Kidney (tissue), 13 donors: ENCODE measurements at regions not wholly inside any gene's neighbourhood (a gene's known extent, or its start where the extent isn't known, plus 50 kb on each side); places are given as distances from the start of the nearest gene placed in this dataset.

ENCODE experiments used
- DNase-seq, 5 donors: peaks; one replicate each; pipeline ENCODE4 v3.0.0-alpha.2; 2013 to 2020
- FAIRE-seq: peaks from 2 replicates; lab custom pipeline; 2012; peaks lifted over from hg19 to GRCh38; lab: Jason Lieb, UNC
- H3K27ac ChIP-seq, 2 donors: one replicate each; pipeline ENCODE4 v1.7.0; 2013; ENCODE audit warnings: low read depth in 2 of 2, low read length in 2 of 2, inconsistent platforms in 1 of 2
- H3K27me3 ChIP-seq: one replicate; pipeline ENCODE4 v1.7.1; 2013; ENCODE audit warnings: low read length, inconsistent platforms; ENCODE audit not compliant: control insufficient read depth, insufficient read depth
- H3K36me3 ChIP-seq, 3 donors: one replicate each; pipeline versions ENCODE4 v1.7.0 to v1.7.1; 2013; ENCODE audit warnings: low read length in 3 of 3, control low read depth in 1 of 3, inconsistent platforms in 1 of 3; ENCODE audit not compliant: insufficient read depth in 3 of 3, control insufficient read depth in 2 of 3
- H3K4me1 ChIP-seq, 3 donors: one replicate each; pipeline versions ENCODE4 v1.7.0 to v1.7.1; 2013; ENCODE audit warnings: low read length in 3 of 3, inconsistent platforms in 1 of 3, low read depth in 1 of 3; ENCODE audit not compliant: control insufficient read depth in 2 of 3, insufficient read depth in 2 of 3
- H3K4me3 ChIP-seq, 3 donors: one replicate each; pipeline versions ENCODE4 v1.7.0 to v1.8.1; 2013; ENCODE audit warnings: low read length in 3 of 3, control low read depth in 1 of 3, inconsistent platforms in 1 of 3
- H3K9ac ChIP-seq, 3 donors: one replicate each; pipeline versions ENCODE4 v1.7.0 to v1.7.1; 2013; ENCODE audit warnings: low read length in 3 of 3, control low read depth in 1 of 3, inconsistent platforms in 1 of 3
- H3K9me3 ChIP-seq, 3 donors: one replicate each; pipeline versions ENCODE4 v1.7.0 to v1.7.1; 2013; ENCODE audit warnings: low read length in 3 of 3, control low read depth in 1 of 3, inconsistent platforms in 1 of 3; ENCODE audit not compliant: control insufficient read depth in 2 of 3, insufficient read depth in 1 of 3
- intact Hi-C: fragments of 100-400 bp; cut with DNase I; formaldehyde crosslinking; loops from one replicate; pipeline ENCODE4 v1.11.1; 2022
- TF ChIP-seq, protein P1 (sequence below): IDR thresholded peaks from 3 replicates; pipeline ENCODE4 v1.5.1; 2012; ENCODE audit warnings: mild to moderate bottlenecking, moderate library complexity, borderline replicate concordance; ENCODE audit not compliant: insufficient read depth; ENCODE audit errors: extremely low read depth
- donor health status: control.
- donor health status: control.
- donor health status: control.
- donor health status: control.
- donor health status: control.
- donor health status: DM: yes; HTN: yes; CAD: no.
- donor health status: Normal renal cell carcinoma (clear cell type).

DNA sequence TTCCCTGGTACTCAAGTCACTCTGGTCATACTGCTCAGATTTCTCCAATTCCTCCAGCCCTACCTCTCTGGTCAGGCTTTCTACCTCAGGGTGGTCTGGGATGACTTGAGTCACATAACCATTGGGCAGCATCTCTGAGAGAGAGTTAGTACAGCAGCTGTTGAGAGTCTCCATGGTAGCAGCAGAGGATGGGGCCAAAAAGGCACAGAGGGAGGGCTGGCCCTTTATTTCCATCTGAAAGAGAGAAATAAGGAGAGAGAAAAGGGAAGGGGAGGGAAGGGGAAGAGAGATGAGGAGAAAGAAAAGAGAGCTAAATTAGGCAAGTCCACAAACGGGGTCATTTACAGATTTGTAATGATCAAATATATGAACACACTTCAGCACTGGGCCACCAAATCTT, 149.1 kb upstream of the ARHGEF9 start:
- Histone ChIP-seq H3K9me3 (no peaks in the 10 kb centered on the region), H3K9ac (no peak overlapping the region), H3K36me3 (no peaks in the 10 kb centered on the region), H3K27me3 (no peaks in the 10 kb centered on the region), H3K4me1 (no peaks in the 10 kb centered on the region), H3K4me3 (no peak overlapping the region), H3K27ac (no peak overlapping the region)
- no peak for FAIRE-seq
- no peak for DNase-seq
- TF ChIP-seq, protein P1, sequence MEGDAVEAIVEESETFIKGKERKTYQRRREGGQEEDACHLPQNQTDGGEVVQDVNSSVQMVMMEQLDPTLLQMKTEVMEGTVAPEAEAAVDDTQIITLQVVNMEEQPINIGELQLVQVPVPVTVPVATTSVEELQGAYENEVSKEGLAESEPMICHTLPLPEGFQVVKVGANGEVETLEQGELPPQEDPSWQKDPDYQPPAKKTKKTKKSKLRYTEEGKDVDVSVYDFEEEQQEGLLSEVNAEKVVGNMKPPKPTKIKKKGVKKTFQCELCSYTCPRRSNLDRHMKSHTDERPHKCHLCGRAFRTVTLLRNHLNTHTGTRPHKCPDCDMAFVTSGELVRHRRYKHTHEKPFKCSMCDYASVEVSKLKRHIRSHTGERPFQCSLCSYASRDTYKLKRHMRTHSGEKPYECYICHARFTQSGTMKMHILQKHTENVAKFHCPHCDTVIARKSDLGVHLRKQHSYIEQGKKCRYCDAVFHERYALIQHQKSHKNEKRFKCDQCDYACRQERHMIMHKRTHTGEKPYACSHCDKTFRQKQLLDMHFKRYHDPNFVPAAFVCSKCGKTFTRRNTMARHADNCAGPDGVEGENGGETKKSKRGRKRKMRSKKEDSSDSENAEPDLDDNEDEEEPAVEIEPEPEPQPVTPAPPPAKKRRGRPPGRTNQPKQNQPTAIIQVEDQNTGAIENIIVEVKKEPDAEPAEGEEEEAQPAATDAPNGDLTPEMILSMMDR = no peak
- intact Hi-C loops = no loop called here

DNA sequence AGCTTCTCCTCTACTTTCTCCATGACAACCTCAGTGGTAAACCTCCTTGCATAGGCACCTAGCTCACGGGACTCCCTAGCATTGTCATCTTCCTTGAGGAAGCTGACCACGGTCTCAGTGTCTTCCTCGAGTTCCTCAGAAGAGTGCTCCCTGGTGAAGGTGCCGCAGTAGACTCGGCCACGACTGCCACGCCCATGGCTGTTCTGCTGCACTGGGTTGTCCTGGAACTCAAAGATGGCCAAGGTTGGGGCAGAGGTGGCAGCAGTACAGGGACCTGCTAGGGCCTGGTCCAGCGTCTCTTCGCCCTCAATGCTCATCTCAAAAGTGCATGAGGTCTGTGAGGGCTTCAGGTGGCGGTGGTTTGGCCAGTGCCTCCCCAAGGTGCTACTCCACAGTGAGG, 147.9 kb upstream of the ARHGEF9 start:
- no peak overlapping the region for H3K27ac ChIP-seq
- no peak for FAIRE-seq
- H3K36me3 ChIP-seq = no peaks in the 10 kb centered on the region
- intact Hi-C loops = no loop called here
- TF ChIP-seq, protein P1 = no peak
- no peak for DNase-seq
- H3K4me1 ChIP-seq = no peaks in the 10 kb centered on the region
- no peak overlapping the region for H3K9ac ChIP-seq
- H3K9me3 ChIP-seq = no peaks in the 10 kb centered on the region
- H3K4me3 ChIP-seq = no peak overlapping the region
- no peaks in the 10 kb centered on the region for H3K27me3 ChIP-seq

DNA sequence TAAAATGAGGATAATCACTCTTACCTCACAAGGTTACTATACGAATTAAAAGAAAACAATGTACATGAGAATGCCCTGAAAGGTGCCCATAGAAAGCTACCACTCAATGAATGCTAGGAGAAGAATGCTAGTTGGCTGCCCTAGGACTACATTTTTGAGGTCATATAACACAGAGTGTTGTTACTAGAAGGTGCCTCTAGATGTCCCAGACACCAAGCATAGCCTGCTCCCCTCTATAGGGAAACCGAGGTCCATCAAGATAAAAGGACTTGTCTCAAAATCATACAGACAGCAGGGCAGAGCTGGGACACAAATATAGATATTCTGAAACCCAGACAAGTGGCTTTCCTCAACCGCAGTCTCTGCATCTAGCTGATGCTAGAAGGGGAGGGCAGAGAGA, 147.0 kb upstream of the ARHGEF9 start:
- intact Hi-C loops = no loop called here
- Histone ChIP-seq H3K9me3 (no peaks in the 10 kb centered on the region), H3K9ac (no peak overlapping the region), H3K4me3 (no peak overlapping the region), H3K36me3 (no peaks in the 10 kb centered on the region), H3K27me3 (no peaks in the 10 kb centered on the region), H3K27ac (no peak overlapping the region), H3K4me1 (no peaks in the 10 kb centered on the region)
- no peak for FAIRE-seq
- DNase-seq = no peak
- TF ChIP-seq, protein P1 = no peak

DNA sequence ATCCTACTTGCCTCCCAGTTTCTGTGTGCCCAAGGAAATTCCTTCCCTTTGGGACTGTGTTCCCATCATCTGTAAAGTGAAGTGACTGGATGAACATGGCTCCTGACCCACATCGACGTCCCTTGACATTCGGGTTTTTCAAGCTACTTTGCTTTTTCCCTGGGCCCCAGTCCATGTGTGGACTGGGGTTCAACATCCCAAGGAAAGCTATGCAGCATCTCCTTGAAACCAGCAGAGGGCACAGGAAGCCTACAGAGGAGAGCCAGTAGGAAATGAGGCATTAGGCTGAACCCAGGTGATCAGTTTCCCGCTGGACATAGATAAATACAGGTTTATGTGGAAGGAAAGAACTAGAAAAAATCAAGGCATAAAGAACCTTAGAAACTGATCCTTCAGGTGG, 145.1 kb upstream of the ARHGEF9 start:
- peak in 1 of 5 donors; percentile 7 for DNase-seq
- no peak overlapping the region for H3K9ac ChIP-seq
- H3K4me1 ChIP-seq = no peaks in the 10 kb centered on the region
- no peaks in the 10 kb centered on the region for H3K36me3 ChIP-seq
- no peak for FAIRE-seq
- TF ChIP-seq, protein P1 = no peak
- intact Hi-C loops = no loop called here
- no peak overlapping the region for H3K27ac ChIP-seq
- H3K4me3 ChIP-seq = no peak overlapping the region
- no peaks in the 10 kb centered on the region for H3K27me3 ChIP-seq
- H3K9me3 ChIP-seq = no peaks in the 10 kb centered on the region
